K562 (cell line): ENCODE measurements at regions not wholly inside any gene's neighbourhood (a gene's known extent, or its start where the extent isn't known, plus 50 kb on each side); places are given as distances from the start of the nearest gene placed in this dataset.

ENCODE experiments used
- ATAC-seq: fragments of 200-7000 bp; cut with Tn5 transposase; 3 replicates; pipeline ENCODE4 v1.9.1; 2020; ENCODE audit warnings: moderate library complexity
- BruUV-seq: library from RNA; stranded (reverse); fragments of 400-500 nt; replicated peaks from 2 replicates; lab custom pipeline; 2021; lab: Mats Ljungman, UMichigan
- CTCF ChIA-PET: fragments of 300-600 bp; formaldehyde crosslinking; extraction: SDS; loops from one replicate; lab custom pipeline; 2021; ENCODE audit warnings: low intra/inter-chr PET ratio; lab: Yijun Ruan, JAX
- POLR2A ChIA-PET: fragments of 300-600, 350-650 bp; sonication (Branson Sonifier 250); formaldehyde crosslinking; extraction: SDS; loops from one replicate; lab custom pipeline; 2021; ENCODE audit warnings: antibody characterized with exemption, inconsistent platforms; lab: Yijun Ruan, JAX
- DNase-seq, 4 experiments: peaks; one replicate each; pipeline versions ENCODE4 v3.0.0 to v3.0.0-alpha.2; 2011 to 2018; ENCODE audit warnings: low spot score in 3 of 4, mixed read lengths in 3 of 4; ENCODE audit errors: extremely low read depth in 1 of 4
- FAIRE-seq: peaks from 2 replicates; lab custom pipeline; 2011; peaks lifted over from hg19 to GRCh38; lab: Jason Lieb, UNC
- H2AFZ ChIP-seq: 2 replicates; pipeline ENCODE4 v1.6.0; 2011; ENCODE audit warnings: low read depth, low read length, control low read depth, inconsistent platforms
- H3K27ac ChIP-seq: fragments of 200-600 bp; 3 replicates; pipeline ENCODE4 v1.8.0; 2011; ENCODE audit warnings: low read depth, mild to moderate bottlenecking, control low read depth, inconsistent platforms, low read length, moderate library complexity, mixed read lengths; ENCODE audit errors: extremely low read depth
- H3K27me3 ChIP-seq, 2 experiments: fragments of 300-600 bp in 1 of 2; 2 replicates in 1 of 2; 3 replicates in 1 of 2; pipeline versions ENCODE4 v1.6.0 to v1.8.0; 2011; ENCODE audit warnings: inconsistent platforms in 2 of 2, low read length in 2 of 2, mild to moderate bottlenecking in 1 of 2, mixed read lengths in 1 of 2, moderate library complexity in 1 of 2; ENCODE audit not compliant: control insufficient read depth in 2 of 2, insufficient read depth in 2 of 2
- H3K36me3 ChIP-seq: fragments of 300-600 bp; 3 replicates; pipeline ENCODE4 v1.8.0; 2011; ENCODE audit warnings: mild to moderate bottlenecking, low read length, inconsistent platforms; ENCODE audit not compliant: control insufficient read depth, insufficient read depth
- H3K4me1 ChIP-seq, 2 experiments: fragments of 200-600 bp in 1 of 2; replicated peaks in 1 of 2; 2 replicates in 1 of 2; 3 replicates in 1 of 2; pipeline versions ENCODE4 v1.5.1 to v1.8.0; 2011; ENCODE audit warnings: inconsistent platforms in 2 of 2, low read length in 2 of 2, mild to moderate bottlenecking in 1 of 2, mixed read lengths in 1 of 2, moderate library complexity in 1 of 2; ENCODE audit not compliant: control insufficient read depth in 2 of 2, insufficient read depth in 2 of 2
- H3K4me2 ChIP-seq: 2 replicates; pipeline ENCODE4 v1.6.1; 2011; ENCODE audit warnings: low read length, control low read depth, inconsistent platforms, mixed read lengths; ENCODE audit not compliant: insufficient read depth
- H3K4me3 ChIP-seq: fragments of 200-600 bp; sonication (generic), shearing (Covaris generic); 2 replicates; pipeline ENCODE4 v1.5.1; 2016; ENCODE audit warnings: control low read depth, inconsistent platforms
- H3K79me2 ChIP-seq: fragments of 200-600 bp; 3 replicates; pipeline ENCODE4 v1.8.0; 2011; ENCODE audit warnings: low read length, inconsistent platforms; ENCODE audit not compliant: control insufficient read depth, insufficient read depth
- H3K9ac ChIP-seq, 2 experiments: 2 replicates each; pipeline versions ENCODE4 v1.6.0 to v1.6.1; 2011; ENCODE audit warnings: low read depth in 2 of 2, low read length in 2 of 2, control low read depth in 1 of 2, inconsistent platforms in 1 of 2, mild to moderate bottlenecking in 1 of 2, mixed read lengths in 1 of 2; ENCODE audit not compliant: insufficient read depth in 1 of 2
- H3K9me1 ChIP-seq: one replicate; pipeline ENCODE4 v1.6.0; 2011; ENCODE audit warnings: inconsistent platforms, mild to moderate bottlenecking, low read length, moderate library complexity; ENCODE audit not compliant: control insufficient read depth, insufficient read depth
- H3K9me3 ChIP-seq: replicated peaks from 2 replicates; pipeline ENCODE4 v1.5.1; 2011; ENCODE audit warnings: low read depth, low read length, inconsistent platforms; ENCODE audit not compliant: control insufficient read depth, insufficient read depth
- H4K20me1 ChIP-seq: replicated peaks from 2 replicates; pipeline ENCODE4 v1.6.1; 2011; ENCODE audit warnings: low read length, inconsistent platforms, mixed read lengths; ENCODE audit not compliant: control insufficient read depth, insufficient read depth
- FOXK1 ChIP-seq: sonication (generic); formaldehyde crosslinking; IDR thresholded peaks from 2 replicates; pipeline ENCODE4 v1.8.0; 2022; ENCODE audit warnings: missing genetic modification reagents, mild to moderate bottlenecking, borderline replicate concordance
- HMG20B ChIP-seq: fragments of 250-450 bp; sonication (Bioruptor Pico); IDR thresholded peaks from 2 replicates; pipeline ENCODE4 v1.5.0; 2021; ENCODE audit warnings: mild to moderate bottlenecking
- MTF1 ChIP-seq: fragments of 250-450 bp; sonication (Bioruptor Pico); IDR thresholded peaks from 2 replicates; pipeline ENCODE4 v1.9.0; 2021; ENCODE audit warnings: moderate library complexity, mild to moderate bottlenecking, inconsistent platforms, borderline replicate concordance
- PML ChIP-seq: IDR thresholded peaks from 2 replicates; pipeline ENCODE4 v1.6.1; 2012; ENCODE audit warnings: low read length, inconsistent platforms
- PRMT5 ChIP-seq: sonication (generic); formaldehyde crosslinking; IDR thresholded peaks from 2 replicates; pipeline ENCODE4 v1.5.0; 2020; ENCODE audit warnings: missing genetic modification reagents
- ZBTB40 ChIP-seq, 2 experiments: fragments of 450-650 bp in 1 of 2; sonication (generic) in 1 of 2; formaldehyde crosslinking in 1 of 2; IDR thresholded peaks; 2 replicates each; pipeline versions ENCODE4 v1.7.1 to v1.9.0; 2016 to 2022; ENCODE audit warnings: inconsistent platforms in 1 of 2, mild to moderate bottlenecking in 1 of 2, missing genetic modification reagents in 1 of 2
- ZNF511 ChIP-seq: sonication (generic); formaldehyde crosslinking; IDR thresholded peaks from 2 replicates; pipeline ENCODE4 v1.8.0; 2022; ENCODE audit warnings: mild to moderate bottlenecking, missing genetic modification reagents
- WGBS: fragments of 100-300 bp; shearing (Covaris generic); methylation state at CpG from one replicate; pipeline ENCODE4 v1.1.6; 2016; ENCODE audit warnings: low coverage, mixed read lengths; ENCODE audit not compliant: insufficient coverage; ENCODE audit errors: missing lambda C conversion rate; 5-methylcytosine and 5-hydroxymethylcytosine counted together
- in situ Hi-C: fragments of 300-500 bp; cut with MboI; formaldehyde crosslinking; loops from 4 replicates; pipeline ENCODE4 v1.15.0; 2018; ENCODE audit warnings: inconsistent platforms, mixed read lengths
- intact Hi-C: fragments of 100-400 bp; cut with micrococcal nuclease; formaldehyde crosslinking; loops from 2 replicates; pipeline ENCODE4 v1.14.2; 2022
- TF ChIP-seq, protein P1 (sequence below): fragments of 250-450 bp; sonication (Bioruptor Pico); IDR thresholded peaks from 2 replicates; pipeline ENCODE4 v1.5.0; 2021; ENCODE audit warnings: mild to moderate bottlenecking, borderline replicate concordance

GRCh38 chr16:6946106-6946505 lies 386.5 kb upstream of the RBFOX1 start:
- no peak overlapping the region for H3K27ac ChIP-seq
- no peak for DNase-seq
- 0% methylated on average over 1 of the region's 1 CpG for WGBS

More at GRCh38 chr16:6946106-6946505, 386.5 kb upstream of the RBFOX1 start:
- H3K9ac ChIP-seq, result no peak overlapping the region
- TF ChIP-seq MTF1 (CRISPR knock-in tag) (no peak), HMG20B (CRISPR knock-in tag) (no peak), ZBTB40 (IDR thresholded peaks at IDR 0.05) (peak; percentile 71), ZBTB40 (CRISPR knock-in tag; IDR thresholded peaks at IDR 0.05) (no peak), FOXK1 (CRISPR knock-in tag) (no peak), PRMT5 (CRISPR knock-in tag) (no peak), PML (no peak), ZNF511 (CRISPR knock-in tag) (no peak)
- TF ChIP-seq, protein P1, sequence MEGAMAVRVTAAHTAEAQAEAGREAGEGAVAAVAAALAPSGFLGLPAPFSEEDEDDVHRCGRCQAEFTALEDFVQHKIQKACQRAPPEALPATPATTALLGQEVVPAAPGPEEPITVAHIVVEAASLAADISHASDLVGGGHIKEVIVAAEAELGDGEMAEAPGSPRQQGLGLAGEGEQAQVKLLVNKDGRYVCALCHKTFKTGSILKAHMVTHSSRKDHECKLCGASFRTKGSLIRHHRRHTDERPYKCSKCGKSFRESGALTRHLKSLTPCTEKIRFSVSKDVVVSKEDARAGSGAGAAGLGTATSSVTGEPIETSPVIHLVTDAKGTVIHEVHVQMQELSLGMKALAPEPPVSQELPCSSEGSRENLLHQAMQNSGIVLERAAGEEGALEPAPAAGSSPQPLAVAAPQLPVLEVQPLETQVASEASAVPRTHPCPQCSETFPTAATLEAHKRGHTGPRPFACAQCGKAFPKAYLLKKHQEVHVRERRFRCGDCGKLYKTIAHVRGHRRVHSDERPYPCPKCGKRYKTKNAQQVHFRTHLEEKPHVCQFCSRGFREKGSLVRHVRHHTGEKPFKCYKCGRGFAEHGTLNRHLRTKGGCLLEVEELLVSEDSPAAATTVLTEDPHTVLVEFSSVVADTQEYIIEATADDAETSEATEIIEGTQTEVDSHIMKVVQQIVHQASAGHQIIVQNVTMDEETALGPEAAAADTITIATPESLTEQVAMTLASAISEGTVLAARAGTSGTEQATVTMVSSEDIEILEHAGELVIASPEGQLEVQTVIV (CRISPR knock-in tag), result no peak
- intact Hi-C loops (no loop called here), in situ Hi-C loops (no loop called here)
- no TSS peak for BruUV-seq
- H3K36me3 ChIP-seq, result no peaks in the 10 kb centered on the region
- no peak for ATAC-seq
- no peaks in the 10 kb centered on the region for H3K9me3 ChIP-seq
- H3K9me1 ChIP-seq, result no peaks in the 10 kb centered on the region
- no peaks in the 10 kb centered on the region for H3K79me2 ChIP-seq
- H3K4me1 ChIP-seq, result no peaks in the 10 kb centered on the region
- H3K27me3 ChIP-seq, result no peaks in the 10 kb centered on the region; a peak in 1 of 5 replicates
- H3K4me3 ChIP-seq, result no peak overlapping the region
- H2AFZ ChIP-seq, result no peak overlapping the region
- POLR2A ChIA-PET, result no interaction called here
- no peak overlapping the region for H3K4me2 ChIP-seq
- no peaks in the 10 kb centered on the region for H4K20me1 ChIP-seq
- FAIRE-seq, result no peak
- CTCF ChIA-PET, result no interaction called here
